SK-N-SH treated with all-trans-retinoic acid at 6 μM for 48 hours (cell line): ENCODE measurements at regions not wholly inside any gene's neighbourhood (a gene's known extent, or its start where the extent isn't known, plus 50 kb on each side); places are given as distances from the start of the nearest gene placed in this dataset.

ENCODE experiments used
- ATAC-seq: fragments of 200-7000 bp; cut with Tn5 transposase; 3 replicates; pipeline ENCODE4 v1.9.1; 2020; ENCODE audit warnings: mild to moderate bottlenecking, moderate library complexity
- ARNTL ChIP-seq: fragments of 450-650 bp; formaldehyde crosslinking; IDR thresholded peaks from 2 replicates; pipeline ENCODE4 v1.5.0; 2020; ENCODE audit warnings: low read depth, mild to moderate bottlenecking, moderate library complexity, borderline replicate concordance
- BACH2 ChIP-seq: fragments of 250-450 bp; sonication (Bioruptor Pico); IDR thresholded peaks from 2 replicates; pipeline ENCODE4 v1.9.0; 2021; ENCODE audit warnings: mild to moderate bottlenecking, borderline replicate concordance
- CREB5 ChIP-seq: fragments of 250-450 bp; sonication (Bioruptor Pico); IDR thresholded peaks from 2 replicates; pipeline ENCODE4 v1.5.1; 2020; ENCODE audit warnings: low read depth, mild to moderate bottlenecking, moderate library complexity
- CSDC2 ChIP-seq: fragments of 250-450 bp; sonication (Bioruptor Pico); IDR thresholded peaks from 2 replicates; pipeline ENCODE4 v1.5.0; 2020; ENCODE audit warnings: mild to moderate bottlenecking, moderate library complexity
- ESRRG ChIP-seq: fragments of 250-450 bp; sonication (Bioruptor Pico); IDR thresholded peaks from 2 replicates; pipeline ENCODE4 v1.6.1; 2021; ENCODE audit warnings: mild to moderate bottlenecking
- GLIS3 ChIP-seq: fragments of 250-450 bp; sonication (Bioruptor Pico); IDR thresholded peaks from 2 replicates; pipeline ENCODE4 v1.5.0; 2020; ENCODE audit warnings: mild to moderate bottlenecking, moderate library complexity
- ISL1 ChIP-seq: fragments of 250-450 bp; sonication (Bioruptor Pico); IDR thresholded peaks from 2 replicates; pipeline ENCODE4 v2.1.2; 2022; ENCODE audit warnings: mild to moderate bottlenecking, moderate library complexity
- OSR1 ChIP-seq: fragments of 250-450 bp; sonication (Bioruptor Pico); IDR thresholded peaks from 2 replicates; pipeline ENCODE4 v1.8.0; 2022; ENCODE audit warnings: moderate library complexity, mild to moderate bottlenecking, inconsistent platforms
- PPARA ChIP-seq: fragments of 250-450 bp; sonication (Bioruptor Pico); IDR thresholded peaks from 2 replicates; pipeline ENCODE4 v1.5.0; 2020; ENCODE audit warnings: mild to moderate bottlenecking, borderline replicate concordance
- RARB ChIP-seq: fragments of 250-450 bp; sonication (Bioruptor Pico); IDR thresholded peaks from 2 replicates; pipeline ENCODE4 v1.8.0; 2021; ENCODE audit warnings: mild to moderate bottlenecking, moderate library complexity
- SNAI2 ChIP-seq: fragments of 250-450 bp; sonication (Bioruptor Pico); IDR thresholded peaks from 2 replicates; pipeline ENCODE4 v1.5.0; 2020; ENCODE audit warnings: mild to moderate bottlenecking, moderate library complexity
- TCF4 ChIP-seq: fragments of 250-450 bp; sonication (Bioruptor Pico); IDR thresholded peaks from 2 replicates; pipeline ENCODE4 v1.8.0; 2021; ENCODE audit warnings: mild to moderate bottlenecking, moderate library complexity, borderline replicate concordance
- TOX ChIP-seq: fragments of 250-450 bp; sonication (Bioruptor Pico); IDR thresholded peaks from 2 replicates; pipeline ENCODE4 v1.8.0; 2021; ENCODE audit warnings: mild to moderate bottlenecking, moderate library complexity, borderline replicate concordance
- ZC3H10 ChIP-seq: fragments of 250-450 bp; sonication (Bioruptor Pico); IDR thresholded peaks from 2 replicates; pipeline ENCODE4 v1.5.1; 2021; ENCODE audit warnings: mild to moderate bottlenecking, moderate library complexity
- ZFP3 ChIP-seq: fragments of 250-450 bp; sonication (Bioruptor Pico); IDR thresholded peaks from 2 replicates; pipeline ENCODE4 v1.5.0; 2020; ENCODE audit warnings: mild to moderate bottlenecking, moderate library complexity
- ZFP30 ChIP-seq: fragments of 450-650 bp; formaldehyde crosslinking; IDR thresholded peaks from 2 replicates; pipeline ENCODE4 v1.5.0; 2022; ENCODE audit warnings: mild to moderate bottlenecking, moderate library complexity
- ZNF565 ChIP-seq: fragments of 450-650 bp; formaldehyde crosslinking; conservative IDR thresholded peaks from 2 replicates; pipeline ENCODE4 v1.5.0; 2020; ENCODE audit warnings: low read depth, mild to moderate bottlenecking, moderate library complexity
- ZNF70 ChIP-seq: fragments of 450-650 bp; formaldehyde crosslinking; IDR thresholded peaks from 2 replicates; pipeline ENCODE4 v1.5.0; 2020; ENCODE audit warnings: mild to moderate bottlenecking, moderate library complexity
- ZNF8 ChIP-seq: fragments of 450-650 bp; formaldehyde crosslinking; IDR thresholded peaks from 2 replicates; pipeline ENCODE4 v1.5.0; 2020; ENCODE audit warnings: mild to moderate bottlenecking, moderate library complexity
- TF ChIP-seq, protein P1 (sequence below): fragments of 250-450 bp; sonication (Bioruptor Pico); IDR thresholded peaks from 2 replicates; pipeline ENCODE4 v1.8.0; 2021; ENCODE audit warnings: low read depth, mild to moderate bottlenecking, moderate library complexity, borderline replicate concordance
- TF ChIP-seq, protein P2 (sequence below): fragments of 250-450 bp; sonication (Bioruptor Pico); IDR thresholded peaks from 2 replicates; pipeline ENCODE4 v1.5.0; 2020; ENCODE audit warnings: mild to moderate bottlenecking, moderate library complexity
- TF ChIP-seq, protein P3 (sequence below): fragments of 250-450 bp; sonication (Bioruptor Pico); IDR thresholded peaks from 2 replicates; pipeline ENCODE4 v1.8.0; 2020; ENCODE audit warnings: mild to moderate bottlenecking, moderate library complexity, borderline replicate concordance
- TF ChIP-seq, protein P4 (sequence below): fragments of 250-450 bp; sonication (Bioruptor Pico); IDR thresholded peaks from 2 replicates; pipeline ENCODE4 v1.5.1; 2021; ENCODE audit warnings: mild to moderate bottlenecking, moderate library complexity

DNA sequence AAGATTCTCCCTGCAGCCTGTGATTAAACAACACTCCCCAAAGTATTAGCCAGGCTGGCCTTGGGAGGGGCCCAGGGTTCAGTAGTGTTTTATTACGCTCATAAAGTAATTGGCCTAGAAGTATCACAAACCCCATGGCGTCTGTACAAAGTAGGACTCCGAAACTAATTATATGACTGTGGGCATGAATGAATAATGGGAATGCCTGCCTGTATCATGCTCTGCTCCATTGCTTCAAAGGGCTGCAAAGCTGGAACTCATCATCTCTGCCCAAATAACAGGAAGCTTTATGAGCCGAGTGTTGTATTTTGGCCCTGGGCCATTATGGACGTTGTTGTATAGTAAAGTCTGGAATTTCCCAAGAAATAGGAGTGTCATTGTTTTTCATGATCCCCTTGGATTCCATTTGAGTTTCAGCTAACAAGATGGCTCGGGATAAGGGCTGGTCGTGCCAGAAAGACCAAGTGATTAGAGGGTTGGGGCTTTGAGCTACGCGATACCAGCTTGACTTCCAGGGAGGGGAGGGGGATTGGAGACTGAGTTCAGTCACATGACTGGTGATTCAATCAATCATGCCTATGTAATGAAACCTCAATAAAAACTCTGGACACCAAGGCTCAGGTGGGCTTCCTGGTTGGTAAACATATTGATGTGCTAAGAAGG is 65.3 kb upstream of the NPTX2 start:
- TF ChIP-seq CSDC2 (no peak), RARB (CRISPR knock-in tag) (no peak), ESRRG (CRISPR knock-in tag) (no peak), GLIS3 (CRISPR knock-in tag) (no peak), SNAI2 (CRISPR knock-in tag) (no peak), ISL1 (no peak)
- no peak for ATAC-seq

GRCh38 chr7:98548971-98549370 is 68.1 kb upstream of the NPTX2 start:
- no peak for TF ChIP-seq ESRRG (CRISPR knock-in tag)
- TF ChIP-seq, protein P1, sequence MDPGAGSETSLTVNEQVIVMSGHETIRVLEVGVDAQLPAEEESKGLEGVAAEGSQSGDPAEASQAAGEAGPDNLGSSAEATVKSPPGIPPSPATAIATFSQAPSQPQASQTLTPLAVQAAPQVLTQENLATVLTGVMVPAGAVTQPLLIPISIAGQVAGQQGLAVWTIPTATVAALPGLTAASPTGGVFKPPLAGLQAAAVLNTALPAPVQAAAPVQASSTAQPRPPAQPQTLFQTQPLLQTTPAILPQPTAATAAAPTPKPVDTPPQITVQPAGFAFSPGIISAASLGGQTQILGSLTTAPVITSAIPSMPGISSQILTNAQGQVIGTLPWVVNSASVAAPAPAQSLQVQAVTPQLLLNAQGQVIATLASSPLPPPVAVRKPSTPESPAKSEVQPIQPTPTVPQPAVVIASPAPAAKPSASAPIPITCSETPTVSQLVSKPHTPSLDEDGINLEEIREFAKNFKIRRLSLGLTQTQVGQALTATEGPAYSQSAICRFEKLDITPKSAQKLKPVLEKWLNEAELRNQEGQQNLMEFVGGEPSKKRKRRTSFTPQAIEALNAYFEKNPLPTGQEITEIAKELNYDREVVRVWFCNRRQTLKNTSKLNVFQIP (CRISPR knock-in tag): no peak
- TF ChIP-seq, protein P2, sequence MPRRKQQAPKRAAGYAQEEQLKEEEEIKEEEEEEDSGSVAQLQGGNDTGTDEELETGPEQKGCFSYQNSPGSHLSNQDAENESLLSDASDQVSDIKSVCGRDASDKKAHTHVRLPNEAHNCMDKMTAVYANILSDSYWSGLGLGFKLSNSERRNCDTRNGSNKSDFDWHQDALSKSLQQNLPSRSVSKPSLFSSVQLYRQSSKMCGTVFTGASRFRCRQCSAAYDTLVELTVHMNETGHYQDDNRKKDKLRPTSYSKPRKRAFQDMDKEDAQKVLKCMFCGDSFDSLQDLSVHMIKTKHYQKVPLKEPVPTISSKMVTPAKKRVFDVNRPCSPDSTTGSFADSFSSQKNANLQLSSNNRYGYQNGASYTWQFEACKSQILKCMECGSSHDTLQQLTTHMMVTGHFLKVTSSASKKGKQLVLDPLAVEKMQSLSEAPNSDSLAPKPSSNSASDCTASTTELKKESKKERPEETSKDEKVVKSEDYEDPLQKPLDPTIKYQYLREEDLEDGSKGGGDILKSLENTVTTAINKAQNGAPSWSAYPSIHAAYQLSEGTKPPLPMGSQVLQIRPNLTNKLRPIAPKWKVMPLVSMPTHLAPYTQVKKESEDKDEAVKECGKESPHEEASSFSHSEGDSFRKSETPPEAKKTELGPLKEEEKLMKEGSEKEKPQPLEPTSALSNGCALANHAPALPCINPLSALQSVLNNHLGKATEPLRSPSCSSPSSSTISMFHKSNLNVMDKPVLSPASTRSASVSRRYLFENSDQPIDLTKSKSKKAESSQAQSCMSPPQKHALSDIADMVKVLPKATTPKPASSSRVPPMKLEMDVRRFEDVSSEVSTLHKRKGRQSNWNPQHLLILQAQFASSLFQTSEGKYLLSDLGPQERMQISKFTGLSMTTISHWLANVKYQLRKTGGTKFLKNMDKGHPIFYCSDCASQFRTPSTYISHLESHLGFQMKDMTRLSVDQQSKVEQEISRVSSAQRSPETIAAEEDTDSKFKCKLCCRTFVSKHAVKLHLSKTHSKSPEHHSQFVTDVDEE: no peak
- no peak for TF ChIP-seq SNAI2 (CRISPR knock-in tag)
- no peak for TF ChIP-seq RARB (CRISPR knock-in tag)
- TF ChIP-seq BACH2 (CRISPR knock-in tag): no peak
- TF ChIP-seq GLIS3 (CRISPR knock-in tag): no peak
- TF ChIP-seq ZC3H10: no peak
- no peak for TF ChIP-seq TCF4 (CRISPR knock-in tag)
- TF ChIP-seq PPARA: no peak
- TF ChIP-seq ISL1: no peak
- TF ChIP-seq TOX: no peak
- no peak for TF ChIP-seq ZFP30 (CRISPR knock-in tag)
- TF ChIP-seq ARNTL (CRISPR knock-in tag): no peak
- no peak for TF ChIP-seq ZNF8 (CRISPR knock-in tag)
- TF ChIP-seq ZNF70: no peak
- no peak for TF ChIP-seq ZFP3

GRCh38 chr7:98548370-98548769 is 68.7 kb upstream of the NPTX2 start:
- no peak for ATAC-seq
- TF ChIP-seq, protein P3, sequence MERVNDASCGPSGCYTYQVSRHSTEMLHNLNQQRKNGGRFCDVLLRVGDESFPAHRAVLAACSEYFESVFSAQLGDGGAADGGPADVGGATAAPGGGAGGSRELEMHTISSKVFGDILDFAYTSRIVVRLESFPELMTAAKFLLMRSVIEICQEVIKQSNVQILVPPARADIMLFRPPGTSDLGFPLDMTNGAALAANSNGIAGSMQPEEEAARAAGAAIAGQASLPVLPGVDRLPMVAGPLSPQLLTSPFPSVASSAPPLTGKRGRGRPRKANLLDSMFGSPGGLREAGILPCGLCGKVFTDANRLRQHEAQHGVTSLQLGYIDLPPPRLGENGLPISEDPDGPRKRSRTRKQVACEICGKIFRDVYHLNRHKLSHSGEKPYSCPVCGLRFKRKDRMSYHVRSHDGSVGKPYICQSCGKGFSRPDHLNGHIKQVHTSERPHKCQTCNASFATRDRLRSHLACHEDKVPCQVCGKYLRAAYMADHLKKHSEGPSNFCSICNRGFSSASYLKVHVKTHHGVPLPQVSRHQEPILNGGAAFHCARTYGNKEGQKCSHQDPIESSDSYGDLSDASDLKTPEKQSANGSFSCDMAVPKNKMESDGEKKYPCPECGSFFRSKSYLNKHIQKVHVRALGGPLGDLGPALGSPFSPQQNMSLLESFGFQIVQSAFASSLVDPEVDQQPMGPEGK: no peak
- TF ChIP-seq CREB5 (CRISPR knock-in tag): no peak
- TF ChIP-seq ZNF70: no peak
- TF ChIP-seq BACH2 (CRISPR knock-in tag): no peak
- no peak for TF ChIP-seq SNAI2 (CRISPR knock-in tag)
- TF ChIP-seq TCF4 (CRISPR knock-in tag): no peak
- TF ChIP-seq GLIS3 (CRISPR knock-in tag): no peak

More at GRCh38 chr7:98548971-98549370, 68.1 kb upstream of the NPTX2 start:
- ATAC-seq: no peak

DNA sequence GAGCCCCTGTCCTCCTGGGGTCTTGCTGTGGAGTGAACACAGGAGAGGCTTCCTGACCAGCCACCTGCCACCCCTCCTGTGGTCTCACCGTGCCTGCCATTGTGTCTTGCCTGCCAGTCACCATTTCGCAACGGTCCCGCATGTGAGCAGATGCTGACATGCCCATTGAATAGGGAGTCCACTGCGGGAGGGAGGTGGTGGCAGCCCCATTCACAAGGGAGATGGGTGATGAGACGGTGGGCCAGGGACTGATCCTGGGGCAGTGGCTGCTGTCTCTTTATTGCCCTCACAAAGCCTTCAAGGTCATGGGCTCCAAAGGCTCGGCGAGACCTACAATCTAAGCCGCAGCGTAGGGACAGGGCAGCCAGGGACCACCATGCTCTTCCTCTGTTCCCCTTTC is 76.0 kb upstream of the NPTX2 start:
- ATAC-seq: no peak
- no peak for TF ChIP-seq CREB5 (CRISPR knock-in tag)
- no peak for TF ChIP-seq ARNTL (CRISPR knock-in tag)
- TF ChIP-seq ZFP30 (CRISPR knock-in tag): no peak
- no peak for TF ChIP-seq SNAI2 (CRISPR knock-in tag)
- TF ChIP-seq, protein P4, sequence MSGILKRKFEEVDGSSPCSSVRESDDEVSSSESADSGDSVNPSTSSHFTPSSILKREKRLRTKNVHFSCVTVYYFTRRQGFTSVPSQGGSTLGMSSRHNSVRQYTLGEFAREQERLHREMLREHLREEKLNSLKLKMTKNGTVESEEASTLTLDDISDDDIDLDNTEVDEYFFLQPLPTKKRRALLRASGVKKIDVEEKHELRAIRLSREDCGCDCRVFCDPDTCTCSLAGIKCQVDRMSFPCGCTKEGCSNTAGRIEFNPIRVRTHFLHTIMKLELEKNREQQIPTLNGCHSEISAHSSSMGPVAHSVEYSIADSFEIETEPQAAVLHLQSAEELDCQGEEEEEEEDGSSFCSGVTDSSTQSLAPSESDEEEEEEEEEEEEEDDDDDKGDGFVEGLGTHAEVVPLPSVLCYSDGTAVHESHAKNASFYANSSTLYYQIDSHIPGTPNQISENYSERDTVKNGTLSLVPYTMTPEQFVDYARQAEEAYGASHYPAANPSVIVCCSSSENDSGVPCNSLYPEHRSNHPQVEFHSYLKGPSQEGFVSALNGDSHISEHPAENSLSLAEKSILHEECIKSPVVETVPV (CRISPR knock-in tag): no peak
- no peak for TF ChIP-seq TCF4 (CRISPR knock-in tag)
- TF ChIP-seq, protein P1 (CRISPR knock-in tag): no peak
- TF ChIP-seq OSR1 (CRISPR knock-in tag): no peak
- TF ChIP-seq ISL1: no peak
- no peak for TF ChIP-seq RARB (CRISPR knock-in tag)
- TF ChIP-seq ZNF565 (CRISPR knock-in tag): no peak
